ENCODE measurements at regions not wholly inside any gene's neighbourhood (a gene's known extent, or its start where the extent isn't known, plus 50 kb on each side); places are given as distances from the start of the nearest gene placed in this dataset.
"Not testable (repeated sequence)": the region's sequence is repeated elsewhere in the genome, so short reads cannot be mapped to it uniquely, and the experiment has no call there.

DNA sequence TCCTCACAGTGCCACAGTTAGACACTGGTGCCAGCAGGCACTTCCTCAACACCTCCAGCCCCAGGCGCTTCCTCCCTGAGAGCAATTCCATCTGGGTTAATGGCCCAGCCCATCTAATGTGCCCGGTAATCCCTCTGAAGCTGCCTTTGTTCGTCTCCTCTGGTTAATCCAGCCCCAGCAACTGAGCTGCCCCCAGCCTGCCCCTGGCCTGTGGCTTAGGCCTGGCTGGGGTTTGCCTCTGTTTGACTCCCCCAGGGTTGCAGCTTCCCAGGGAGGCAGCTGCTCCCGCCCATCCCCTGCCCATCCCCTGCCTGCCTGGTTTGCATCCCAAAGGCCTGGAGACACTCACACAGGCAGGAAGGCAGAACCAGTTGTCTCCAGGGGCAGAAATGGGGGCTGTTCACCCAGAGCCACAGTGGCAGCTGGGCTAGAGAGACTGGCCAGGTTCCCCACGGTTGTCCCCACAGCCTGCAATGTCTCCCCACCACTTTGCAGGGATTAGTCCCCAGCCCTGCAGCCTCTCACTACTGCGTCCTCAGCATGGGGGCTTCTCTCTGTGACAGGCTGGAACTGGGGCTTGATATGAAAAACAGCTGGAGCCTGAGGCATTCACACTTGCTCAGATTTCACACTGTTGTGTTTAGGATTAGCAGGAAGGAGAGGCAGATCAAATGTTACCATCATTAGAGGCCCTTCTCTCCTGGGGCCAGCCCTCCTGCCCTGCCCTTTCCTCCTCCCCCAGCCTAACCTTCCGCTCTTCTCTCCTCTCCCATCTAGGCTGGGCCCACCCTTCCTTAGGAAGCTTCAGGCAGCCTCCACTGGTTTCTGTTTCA, 120.2 kb downstream of the TLR5 start:
- DNase-seq (ENCODE audit: low read depth in 2 of 2): no peak

DNA sequence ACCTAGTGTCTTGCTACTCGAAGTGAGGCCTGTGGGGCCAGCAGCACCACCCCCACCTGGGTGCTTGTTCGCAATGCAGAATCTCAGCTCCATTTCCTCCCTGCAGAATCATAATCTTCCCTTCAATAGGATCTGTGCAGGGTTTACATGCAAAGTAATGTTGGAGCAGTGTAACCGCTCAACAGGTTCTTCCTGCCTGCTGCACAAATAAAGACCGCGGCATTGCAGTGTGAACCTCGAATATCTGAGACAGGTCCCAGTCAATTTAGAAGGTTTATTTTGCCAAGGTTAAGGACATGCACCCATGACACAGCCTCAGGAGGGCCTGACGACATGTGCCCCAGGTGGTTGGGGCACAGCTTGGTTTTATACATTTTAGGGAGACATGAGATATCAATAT, 119.2 kb downstream of the TLR5 start:
- no peak for DNase-seq (ENCODE audit: low read depth in 2 of 2)

- DNase-seq (ENCODE audit: low read depth in 2 of 2): not testable (repeated sequence)
Measured at GRCh38 chr1:223024486-223024885, 118.6 kb downstream of the TLR5 start.

- DNase-seq (ENCODE audit: low read depth in 2 of 2): not testable (repeated sequence)
Measured at GRCh38 chr1:223025190-223025734, 117.8 kb downstream of the TLR5 start.

DNA sequence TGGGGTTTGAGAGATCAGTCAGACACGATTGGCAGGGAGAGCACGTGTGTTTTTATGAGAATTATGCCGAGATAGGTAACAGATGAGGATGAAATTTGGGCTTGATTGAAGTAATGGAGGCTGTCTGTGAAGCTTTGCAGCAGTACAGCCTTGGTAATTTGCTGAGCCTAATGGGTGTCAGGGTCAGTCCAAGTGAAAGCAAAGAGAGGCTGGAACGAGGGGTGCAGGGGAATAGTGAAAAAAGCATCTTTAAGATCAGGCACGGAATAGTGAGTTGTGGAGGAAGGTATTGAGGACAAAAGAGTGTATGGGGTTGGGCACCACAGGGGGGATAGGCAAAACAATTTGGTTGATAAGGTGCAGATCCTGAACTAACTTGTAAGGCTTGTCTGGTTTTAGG, 116.4 kb downstream of the TLR5 start:
- not testable (repeated sequence) for DNase-seq (ENCODE audit: low read depth in 2 of 2)

- no peak for DNase-seq (ENCODE audit: low read depth in 2 of 2)
Measured at GRCh38 chr1:223029985-223030769, 112.9 kb downstream of the TLR5 start.

DNA sequence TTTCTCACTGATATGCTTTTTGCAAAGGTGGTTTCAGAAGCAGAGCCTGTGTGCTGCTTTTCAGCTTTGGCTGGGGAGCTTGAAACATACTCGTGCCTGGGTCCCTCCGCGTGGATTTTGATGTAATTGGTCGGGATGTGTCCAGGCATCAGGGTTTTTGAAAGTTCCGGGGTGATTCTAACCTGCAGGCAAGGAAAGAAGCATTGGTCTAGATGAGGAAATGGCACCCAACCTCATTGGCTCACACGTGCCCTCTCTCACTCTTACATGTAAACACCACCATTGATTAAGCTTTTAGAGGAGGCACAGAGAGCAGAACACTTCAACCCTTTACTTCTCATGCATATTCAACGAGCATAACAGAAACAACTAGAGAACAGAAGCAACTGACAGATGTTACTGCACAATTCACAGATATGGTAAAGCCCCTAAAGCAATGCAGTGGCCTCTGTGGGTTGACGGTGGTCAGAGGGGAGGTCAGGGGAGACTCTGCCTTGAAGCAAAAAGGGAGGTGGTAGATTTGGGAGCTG, 112.1 kb downstream of the TLR5 start:
- no peak for DNase-seq (ENCODE audit: low read depth in 2 of 2)

DNA sequence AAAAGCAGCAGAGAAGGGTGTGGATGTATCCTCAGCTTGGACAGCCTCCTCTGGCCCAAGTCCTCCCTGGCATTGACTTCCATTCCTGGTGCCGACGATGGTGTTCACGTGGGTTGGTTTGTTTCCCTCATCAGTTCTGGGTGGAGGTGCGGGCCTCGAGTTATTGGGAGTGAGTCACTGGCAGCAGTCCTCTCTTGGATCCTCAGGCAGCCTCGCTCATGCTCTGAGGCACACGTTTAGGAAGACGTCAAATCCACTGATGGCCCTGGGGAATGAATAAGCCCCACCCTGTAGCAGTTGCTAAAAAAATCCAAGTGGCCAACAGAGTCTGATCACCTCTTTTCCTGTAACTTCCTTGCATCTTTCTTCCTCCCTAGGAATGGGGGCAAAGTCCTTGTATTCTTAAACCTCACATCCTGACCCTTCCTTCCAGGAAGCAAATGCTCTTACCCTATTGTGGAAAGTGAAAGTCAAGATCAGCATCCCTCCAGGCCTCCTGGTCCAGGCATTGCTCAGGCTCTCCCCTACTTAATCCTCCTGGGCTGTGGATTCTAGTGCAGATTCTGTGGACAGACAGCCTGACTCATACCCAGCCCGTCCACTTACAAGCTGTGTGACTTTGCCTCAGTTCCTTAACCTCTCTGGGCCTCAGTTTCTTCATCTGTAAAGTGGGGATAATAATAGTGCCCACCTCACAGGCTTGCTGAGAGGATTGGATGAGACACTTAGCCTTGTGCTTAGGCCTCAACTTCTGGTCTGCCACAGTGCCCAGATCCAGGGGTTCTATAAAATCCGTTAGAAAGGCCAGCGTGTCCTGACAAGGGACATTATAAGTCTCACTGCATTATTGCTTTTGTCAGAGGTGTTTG, 111.1 kb downstream of the TLR5 start:
- DNase-seq (ENCODE audit: low read depth in 2 of 2): no peak

DNA sequence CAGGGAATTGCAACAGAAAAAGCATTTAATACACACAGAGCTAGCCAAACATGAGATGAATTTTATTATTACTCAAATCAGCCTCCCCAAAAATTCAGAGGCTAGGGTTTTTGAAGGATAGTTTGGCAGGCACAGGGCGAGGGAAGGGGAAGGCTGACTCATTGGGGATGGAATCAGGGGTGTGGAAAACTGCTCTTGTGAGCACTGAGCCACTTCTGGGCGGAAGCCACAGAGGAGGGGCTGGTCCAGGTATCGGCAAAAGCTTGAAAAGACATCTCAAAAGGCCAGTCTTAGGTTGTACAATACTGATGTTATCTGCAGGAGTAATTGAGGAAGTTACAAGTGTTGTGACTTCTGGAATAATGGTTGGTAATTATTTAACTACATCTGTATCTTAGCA, 109.4 kb downstream of the TLR5 start:
- DNase-seq (ENCODE audit: low read depth in 2 of 2): no peak

DNA sequence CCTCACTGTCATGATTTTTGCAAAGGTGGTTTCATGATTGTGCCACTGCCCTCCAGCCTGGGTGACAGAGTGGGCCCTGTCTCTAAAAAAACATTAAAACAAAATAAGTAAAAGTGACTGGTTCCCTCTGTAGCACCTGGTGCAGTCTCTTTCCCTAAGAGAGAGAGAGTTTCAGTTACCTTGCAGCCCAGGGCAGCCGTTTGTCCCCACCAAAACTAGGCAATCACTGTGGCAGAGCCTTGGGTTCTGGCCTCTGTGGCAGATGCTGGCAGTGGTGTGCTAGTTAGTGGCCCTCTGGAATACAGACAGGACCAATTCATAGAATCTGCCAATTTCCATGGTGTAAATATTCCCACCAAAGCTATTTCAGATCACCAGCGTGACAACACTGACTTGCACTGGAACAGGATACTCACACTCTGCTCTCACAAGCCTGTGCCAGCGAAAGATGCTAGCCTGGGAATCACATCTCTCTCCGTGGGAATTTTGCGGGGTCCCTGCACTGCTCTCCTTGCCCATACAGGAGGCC, 108.7 kb downstream of the TLR5 start:
- no peak for DNase-seq (ENCODE audit: low read depth in 2 of 2)

DNA sequence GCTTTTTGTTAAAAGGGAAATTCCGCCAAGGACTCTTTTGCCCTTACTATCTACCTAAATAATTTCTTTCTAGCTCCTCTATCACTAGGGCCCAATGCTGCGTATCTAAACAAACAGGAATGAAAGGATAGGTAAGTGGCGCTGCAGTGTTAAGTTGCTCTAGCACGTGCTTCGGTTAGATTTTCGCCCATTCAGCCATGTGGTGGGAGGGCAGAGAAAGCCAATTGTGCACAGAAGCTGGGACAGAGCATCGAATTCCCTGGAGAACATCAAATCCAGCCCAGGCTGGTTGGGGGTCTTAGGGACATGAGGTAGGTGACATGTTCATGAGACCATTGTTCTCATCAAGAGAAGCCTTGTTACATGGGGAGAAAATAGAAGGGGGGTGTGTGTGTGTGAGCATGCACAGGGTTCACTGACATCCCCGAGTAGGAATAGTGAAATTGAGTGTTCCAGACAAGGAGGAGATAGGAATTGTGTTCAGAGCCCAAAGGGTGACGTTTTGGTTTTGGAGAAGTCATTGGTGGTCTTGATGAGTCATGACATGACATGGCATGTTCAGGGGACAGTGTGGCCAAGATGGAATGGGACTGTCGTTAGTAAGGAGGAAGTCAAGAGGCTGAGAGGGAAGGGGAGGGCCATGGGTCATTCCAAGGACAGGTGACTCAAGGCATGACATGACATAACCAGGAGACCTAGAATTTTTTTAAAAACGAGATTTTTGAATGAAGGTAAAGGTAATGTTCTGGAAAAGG, 107.1 kb downstream of the TLR5 start:
- DNase-seq (ENCODE audit: low read depth in 2 of 2): no peak

DNA sequence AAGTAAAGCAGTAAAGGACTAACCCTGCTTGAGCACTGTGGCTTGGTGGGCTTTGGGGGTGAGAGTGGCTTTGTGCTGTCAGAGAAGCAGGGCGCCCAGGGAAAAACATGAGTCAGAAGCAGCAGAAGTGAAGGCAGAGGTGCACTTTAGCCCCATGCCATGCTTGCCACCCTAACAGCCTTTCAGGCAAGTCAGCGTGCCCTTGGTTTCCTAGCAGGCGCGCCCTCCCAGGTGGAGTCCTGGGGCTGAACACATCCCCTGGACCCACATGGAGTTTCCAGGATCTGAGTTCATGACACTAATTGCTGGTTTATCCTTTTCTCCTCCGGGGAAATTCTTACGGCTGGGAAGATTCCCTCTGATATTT, 106.6 kb downstream of the TLR5 start:
- DNase-seq (ENCODE audit: low read depth in 2 of 2): no peak

GRCh38 chr1:223037845-223038244, 105.2 kb downstream of the TLR5 start:
- DNase-seq (ENCODE audit: low read depth in 2 of 2): no peak

DNA sequence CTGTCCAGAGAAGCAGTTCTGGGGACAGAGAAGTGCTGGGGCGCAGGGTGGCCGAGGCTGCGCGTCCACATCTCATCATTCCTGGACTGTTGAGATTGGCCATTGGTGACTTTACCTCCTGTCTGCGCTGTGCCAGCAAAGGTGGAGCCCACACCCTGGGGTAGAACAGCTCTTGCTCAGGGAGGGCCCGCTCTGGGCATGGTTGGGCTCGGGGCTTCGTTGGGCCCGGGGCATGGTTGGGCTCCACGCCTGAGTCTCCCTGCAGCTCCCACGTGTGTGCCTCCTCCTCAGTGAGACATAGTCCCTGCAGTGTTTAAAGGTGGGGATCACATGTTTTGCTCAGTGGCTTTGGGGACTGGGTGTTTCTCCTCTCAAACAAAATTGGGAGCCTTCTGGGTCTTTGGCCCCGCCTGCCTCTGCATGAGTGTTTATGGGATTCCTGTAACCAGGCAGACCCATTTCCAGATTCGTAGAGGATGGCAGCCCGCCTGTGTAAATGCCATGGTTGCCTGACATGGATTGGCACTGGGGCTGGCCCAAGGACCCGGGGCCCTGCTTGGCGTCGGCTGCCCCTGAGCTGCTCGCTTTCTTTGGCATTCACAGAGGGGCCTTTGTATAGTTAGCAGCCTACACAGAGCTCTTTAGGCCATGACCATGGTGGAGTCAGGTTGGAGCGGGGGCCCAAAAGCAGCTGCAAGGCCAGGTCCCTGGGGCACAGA, 104.6 kb downstream of the TLR5 start:
- DNase-seq (ENCODE audit: low read depth in 2 of 2): no peak

DNA sequence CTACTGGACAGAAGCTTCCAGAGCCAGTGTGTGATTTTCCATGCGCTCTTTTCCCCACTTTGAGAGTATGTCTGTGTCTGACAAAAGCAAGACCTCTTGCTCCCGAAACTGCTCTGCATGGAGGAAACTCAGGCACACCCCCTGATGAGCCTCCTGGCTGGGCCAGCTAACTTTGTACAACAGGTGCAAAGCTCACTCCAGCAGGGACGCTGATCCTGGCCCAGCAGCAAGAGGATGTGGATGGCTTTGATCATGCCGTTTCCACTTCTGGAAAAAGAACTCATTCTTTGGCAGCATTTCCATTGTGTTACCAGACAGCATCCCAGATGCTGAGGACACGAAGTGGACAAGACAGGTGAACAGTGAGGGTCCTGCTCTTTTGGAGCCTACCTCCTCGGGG, 103.1 kb downstream of the TLR5 start:
- DNase-seq (ENCODE audit: low read depth in 2 of 2): no peak

GRCh38 chr1:223041481-223041880, 101.6 kb downstream of the TLR5 start:
- no peak for DNase-seq (ENCODE audit: low read depth in 2 of 2)

- no peak for DNase-seq (ENCODE audit: low read depth in 2 of 2)
Measured at GRCh38 chr1:223045164-223045957, 97.7 kb downstream of the TLR5 start.

- no peak for DNase-seq (ENCODE audit: low read depth in 2 of 2)
Measured at GRCh38 chr1:223046011-223046410, 97.0 kb downstream of the TLR5 start.

GRCh38 chr1:223046463-223046862, 96.6 kb downstream of the TLR5 start:
- not testable (repeated sequence) for DNase-seq (ENCODE audit: low read depth in 2 of 2)

Data from stimulated activated CD4-positive, alpha-beta T cell treated with anti-CD3 and anti-CD28 coated beads, Interleukin-15, amount 100 ng/mL, for 48 hours (primary cell).